Neural cell (in vitro differentiated cells): ENCODE measurements at regions not wholly inside any gene's neighbourhood (a gene's known extent, or its start where the extent isn't known, plus 50 kb on each side); places are given as distances from the start of the nearest gene placed in this dataset.

Experiments used
- H2AFZ ChIP-seq: fragments of 200-600, 300-800 bp; sonication (generic), shearing (Covaris generic); 2 replicates; pipeline ENCODE4 v1.6.0; 2014; ENCODE audit warnings: low read depth, mild to moderate bottlenecking, antibody characterized with exemption, low read length, moderate library complexity
- H3F3A ChIP-seq: fragments of 200-600 bp; shearing (Covaris generic); 2 replicates; pipeline ENCODE4 v1.6.1; 2016; ENCODE audit warnings: mild to moderate bottlenecking, moderate library complexity, mixed read lengths, antibody characterized with exemption, low read length; ENCODE audit not compliant: insufficient read depth, poor library complexity, severe bottlenecking
- H3K27ac ChIP-seq: fragments of 200-600, 300-800 bp; sonication (generic), shearing (Covaris generic); 2 replicates; pipeline ENCODE4 v1.5.1; 2014; ENCODE audit warnings: mild to moderate bottlenecking, low read length, moderate library complexity
- H3K27me3 ChIP-seq: fragments of 300-800, 200-600 bp; sonication (generic), shearing (Covaris generic); 2 replicates; pipeline ENCODE4 v1.6.0; 2014; ENCODE audit warnings: mild to moderate bottlenecking, low read depth, low read length, moderate library complexity; ENCODE audit not compliant: insufficient read depth
- H3K36me3 ChIP-seq: fragments of 300-800, 200-600 bp; sonication (generic), shearing (Covaris generic); 2 replicates; pipeline ENCODE4 v1.5.1; 2014; ENCODE audit warnings: mild to moderate bottlenecking, antibody characterized with exemption, low read length, moderate library complexity; ENCODE audit not compliant: insufficient read depth
- H3K4me2 ChIP-seq: fragments of 300-800, 200-600 bp; sonication (generic), shearing (Covaris generic); 2 replicates; pipeline ENCODE4 v1.6.0; 2014; ENCODE audit warnings: mild to moderate bottlenecking, low read length
- H3K4me3 ChIP-seq: fragments of 300-800, 200-600 bp; sonication (generic), shearing (Covaris generic); 2 replicates; pipeline ENCODE4 v1.5.1; 2014; ENCODE audit warnings: mild to moderate bottlenecking, low read length, moderate library complexity
- H3K79me2 ChIP-seq: fragments of 200-600 bp; shearing (Covaris generic); replicated peaks from 2 replicates; pipeline ENCODE4 v1.6.0; 2014; ENCODE audit warnings: mild to moderate bottlenecking, low read length, moderate library complexity; ENCODE audit not compliant: insufficient read depth
- H3K9ac ChIP-seq: fragments of 300-800, 200-600 bp; sonication (generic), shearing (Covaris generic); 2 replicates; pipeline ENCODE4 v1.6.1; 2016; ENCODE audit warnings: mild to moderate bottlenecking, low read length, mixed read lengths
- H3K9me2 ChIP-seq: fragments of 200-600 bp; shearing (Covaris generic); 2 replicates; pipeline ENCODE4 v1.6.1; 2016; ENCODE audit warnings: mild to moderate bottlenecking, low read length, mixed read lengths; ENCODE audit not compliant: insufficient read depth
- H3K9me3 ChIP-seq: fragments of 200-600, 300-800 bp; sonication (generic), shearing (Covaris generic); 2 replicates; pipeline ENCODE4 v1.6.1; 2016; ENCODE audit warnings: mild to moderate bottlenecking, mixed run types, low read length, moderate library complexity, mixed read lengths
- H4K20me1 ChIP-seq: fragments of 200-600 bp; shearing (Covaris generic); 2 replicates; pipeline ENCODE4 v1.6.1; 2016; ENCODE audit warnings: mild to moderate bottlenecking, mixed run types; ENCODE audit not compliant: insufficient read depth
- CTCF ChIP-seq: fragments of 450-650 bp; IDR thresholded peaks from 2 replicates; pipeline ENCODE4 v1.5.1; 2014; ENCODE audit warnings: antibody characterized with exemption, mild to moderate bottlenecking, moderate library complexity; ENCODE audit not compliant: poor library complexity, severe bottlenecking
- EP300 ChIP-seq: fragments of 450-650 bp; conservative IDR thresholded peaks from 2 replicates; pipeline ENCODE4 v1.6.1; 2014; ENCODE audit warnings: antibody characterized with exemption, mild to moderate bottlenecking, moderate library complexity; ENCODE audit not compliant: poor library complexity, severe bottlenecking
- EZH2 ChIP-seq: fragments of 200-600, 300-800 bp; shearing (Covaris generic), sonication (generic); IDR thresholded peaks from 2 replicates; pipeline ENCODE4 v1.6.1; 2014; ENCODE audit warnings: antibody characterized with exemption, low read length, borderline replicate concordance, mild to moderate bottlenecking; ENCODE audit not compliant: insufficient read depth, poor library complexity, severe bottlenecking
- MXI1 ChIP-seq: fragments of 450-650 bp; conservative IDR thresholded peaks from 2 replicates; pipeline ENCODE4 v1.6.1; 2014; ENCODE audit warnings: antibody characterized with exemption, mild to moderate bottlenecking; ENCODE audit not compliant: poor library complexity, severe bottlenecking
- POLR2AphosphoS5 ChIP-seq: IDR thresholded peaks from 2 replicates; pipeline ENCODE4 v1.6.1; 2012
- RAD21 ChIP-seq: fragments of 450-650 bp; conservative IDR thresholded peaks from 2 replicates; pipeline ENCODE4 v1.6.1; 2014; ENCODE audit warnings: antibody characterized with exemption, mild to moderate bottlenecking, moderate library complexity
- SMC3 ChIP-seq: fragments of 450-650 bp; conservative IDR thresholded peaks from 2 replicates; pipeline ENCODE4 v1.6.1; 2014; ENCODE audit warnings: antibody characterized with exemption, mild to moderate bottlenecking, moderate library complexity; ENCODE audit not compliant: poor library complexity
- TAF1 ChIP-seq: IDR thresholded peaks from 2 replicates; pipeline ENCODE4 v1.6.1; 2012; ENCODE audit warnings: low read depth
- TF ChIP-seq, protein P1 (sequence below): IDR thresholded peaks from 2 replicates; pipeline ENCODE4 v1.6.1; 2012; ENCODE audit warnings: borderline replicate concordance

DNA sequence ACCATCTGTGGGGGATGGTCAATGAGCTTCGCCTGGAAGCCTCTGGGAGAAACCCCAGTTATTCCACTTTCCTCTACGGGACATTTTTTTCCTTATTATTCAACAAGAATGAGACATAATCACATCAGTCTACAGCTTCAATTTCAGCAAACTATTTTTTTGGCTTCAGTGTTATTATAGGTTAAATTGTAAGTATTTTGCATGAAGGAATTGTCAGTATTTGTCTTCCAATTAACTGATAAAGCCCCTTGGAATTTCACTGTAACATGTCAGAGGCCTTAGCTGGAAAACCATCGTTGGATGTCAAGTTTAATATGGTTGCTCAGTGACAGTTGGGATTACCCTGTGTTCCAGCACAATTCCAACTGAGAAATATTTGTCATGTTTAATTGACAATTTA is 480.9 kb upstream of the CHST9 start:
- H3K36me3 ChIP-seq, result no peaks in the 10 kb centered on the region
- H3K9me3 ChIP-seq, result no peaks in the 10 kb centered on the region
- H3K4me3 ChIP-seq, result no peak overlapping the region
- H3K27ac ChIP-seq, result peak overlapping the region; percentile 18
- no peak overlapping the region for H3K4me2 ChIP-seq
- H3K9me2 ChIP-seq, result no peaks in the 10 kb centered on the region
- no peak overlapping the region for H3K9ac ChIP-seq
- no peak overlapping the region for H2AFZ ChIP-seq
- H3K27me3 ChIP-seq, result no peaks in the 10 kb centered on the region
- H3F3A ChIP-seq, result no peaks in the 10 kb centered on the region
- TF ChIP-seq, protein P1, sequence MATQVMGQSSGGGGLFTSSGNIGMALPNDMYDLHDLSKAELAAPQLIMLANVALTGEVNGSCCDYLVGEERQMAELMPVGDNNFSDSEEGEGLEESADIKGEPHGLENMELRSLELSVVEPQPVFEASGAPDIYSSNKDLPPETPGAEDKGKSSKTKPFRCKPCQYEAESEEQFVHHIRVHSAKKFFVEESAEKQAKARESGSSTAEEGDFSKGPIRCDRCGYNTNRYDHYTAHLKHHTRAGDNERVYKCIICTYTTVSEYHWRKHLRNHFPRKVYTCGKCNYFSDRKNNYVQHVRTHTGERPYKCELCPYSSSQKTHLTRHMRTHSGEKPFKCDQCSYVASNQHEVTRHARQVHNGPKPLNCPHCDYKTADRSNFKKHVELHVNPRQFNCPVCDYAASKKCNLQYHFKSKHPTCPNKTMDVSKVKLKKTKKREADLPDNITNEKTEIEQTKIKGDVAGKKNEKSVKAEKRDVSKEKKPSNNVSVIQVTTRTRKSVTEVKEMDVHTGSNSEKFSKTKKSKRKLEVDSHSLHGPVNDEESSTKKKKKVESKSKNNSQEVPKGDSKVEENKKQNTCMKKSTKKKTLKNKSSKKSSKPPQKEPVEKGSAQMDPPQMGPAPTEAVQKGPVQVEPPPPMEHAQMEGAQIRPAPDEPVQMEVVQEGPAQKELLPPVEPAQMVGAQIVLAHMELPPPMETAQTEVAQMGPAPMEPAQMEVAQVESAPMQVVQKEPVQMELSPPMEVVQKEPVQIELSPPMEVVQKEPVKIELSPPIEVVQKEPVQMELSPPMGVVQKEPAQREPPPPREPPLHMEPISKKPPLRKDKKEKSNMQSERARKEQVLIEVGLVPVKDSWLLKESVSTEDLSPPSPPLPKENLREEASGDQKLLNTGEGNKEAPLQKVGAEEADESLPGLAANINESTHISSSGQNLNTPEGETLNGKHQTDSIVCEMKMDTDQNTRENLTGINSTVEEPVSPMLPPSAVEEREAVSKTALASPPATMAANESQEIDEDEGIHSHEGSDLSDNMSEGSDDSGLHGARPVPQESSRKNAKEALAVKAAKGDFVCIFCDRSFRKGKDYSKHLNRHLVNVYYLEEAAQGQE, result peak; percentile 59
- no peak for TF ChIP-seq TAF1
- H4K20me1 ChIP-seq, result no peaks in the 10 kb centered on the region
- H3K79me2 ChIP-seq, result no peaks in the 10 kb centered on the region

GRCh38 chr18:27665264-27665799 is 480.2 kb upstream of the CHST9 start:
- Histone ChIP-seq H3K4me3 (no peak overlapping the region), H3K9ac (no peak overlapping the region), H3K79me2 (no peaks in the 10 kb centered on the region), H3K4me2 (no peak overlapping the region), H3K27me3 (no peaks in the 10 kb centered on the region), H3K27ac (no peak overlapping the region), H3K9me3 (no peaks in the 10 kb centered on the region), H3F3A (no peaks in the 10 kb centered on the region), H2AFZ (no peak overlapping the region), H3K36me3 (no peaks in the 10 kb centered on the region), H3K9me2 (no peaks in the 10 kb centered on the region), H4K20me1 (no peaks in the 10 kb centered on the region)
- TF ChIP-seq RAD21 (no peak), EP300 (no peak), EZH2 (no peak), CTCF (no peak), MXI1 (no peak), POLR2AphosphoS5 (no peak), SMC3 (no peak)
- TF ChIP-seq, protein P1, result no peak
